ENCODE measurements at regions not wholly inside any gene's neighbourhood (a gene's known extent, or its start where the extent isn't known, plus 50 kb on each side); places are given as distances from the start of the nearest gene placed in this dataset.
"Not testable (repeated sequence)": the region's sequence is repeated elsewhere in the genome, so short reads cannot be mapped to it uniquely, and the experiment has no call there.

DNA sequence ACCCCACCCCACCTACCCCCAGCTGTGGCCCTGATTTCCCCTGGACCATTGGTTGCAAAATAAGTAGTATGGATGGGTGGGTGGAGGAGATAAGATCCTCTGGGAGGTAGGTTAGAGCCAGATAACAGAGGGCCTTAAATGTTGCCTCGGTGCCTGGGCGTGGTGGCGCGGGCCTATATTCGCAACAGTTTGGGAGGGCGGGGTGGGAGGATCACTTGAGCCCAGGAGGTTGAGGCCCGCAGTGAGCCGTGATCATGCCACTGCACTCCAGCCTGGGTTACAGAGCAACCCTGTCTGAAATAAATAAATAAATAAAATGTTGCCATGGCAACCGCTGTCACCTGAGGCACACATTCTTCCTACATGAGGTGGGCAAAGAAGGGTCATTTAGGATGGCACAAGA is 103.3 kb upstream of the GATA6 start:
- Histone ChIP-seq H4K20me1 (ENCODE audit: insufficient read depth, low read length, poor library complexity, severe bottlenecking) (no peaks in the 10 kb centered on the region), H3K4me1 (ENCODE audit: insufficient read depth, low read length, poor library complexity, severe bottlenecking) (no peaks in the 10 kb centered on the region), H3K27me3 (ENCODE audit: insufficient read depth, low read length, poor library complexity, severe bottlenecking) (no peaks in the 10 kb centered on the region), H2AFZ (ENCODE audit: low read length) (no peak overlapping the region), H3K9ac (ENCODE audit: low read depth, low read length, poor library complexity, severe bottlenecking) (no peak overlapping the region), H3K4me2 (ENCODE audit: low read depth, low read length, poor library complexity, severe bottlenecking) (no peak overlapping the region), H3K9me3 (ENCODE audit: insufficient read depth, low read depth, low read length) (no peaks in the 10 kb centered on the region), H3K36me3 (ENCODE audit: insufficient read depth, low read length) (no peaks in the 10 kb centered on the region), H3K4me3 (ENCODE audit: low read length, poor library complexity, severe bottlenecking) (no peak overlapping the region), H3F3A (ENCODE audit: low read depth) (no peaks in the 10 kb centered on the region), H3K79me2 (ENCODE audit: insufficient read depth, low read length) (no peaks in the 10 kb centered on the region), H3K9me2 (replicated peaks; ENCODE audit: low read depth, low read length) (no peaks in the 10 kb centered on the region)
- TF ChIP-seq EZH2phosphoT487 (IDR thresholded peaks at IDR 0.05; ENCODE audit: borderline replicate concordance) = no peak
- TF ChIP-seq, protein P1, sequence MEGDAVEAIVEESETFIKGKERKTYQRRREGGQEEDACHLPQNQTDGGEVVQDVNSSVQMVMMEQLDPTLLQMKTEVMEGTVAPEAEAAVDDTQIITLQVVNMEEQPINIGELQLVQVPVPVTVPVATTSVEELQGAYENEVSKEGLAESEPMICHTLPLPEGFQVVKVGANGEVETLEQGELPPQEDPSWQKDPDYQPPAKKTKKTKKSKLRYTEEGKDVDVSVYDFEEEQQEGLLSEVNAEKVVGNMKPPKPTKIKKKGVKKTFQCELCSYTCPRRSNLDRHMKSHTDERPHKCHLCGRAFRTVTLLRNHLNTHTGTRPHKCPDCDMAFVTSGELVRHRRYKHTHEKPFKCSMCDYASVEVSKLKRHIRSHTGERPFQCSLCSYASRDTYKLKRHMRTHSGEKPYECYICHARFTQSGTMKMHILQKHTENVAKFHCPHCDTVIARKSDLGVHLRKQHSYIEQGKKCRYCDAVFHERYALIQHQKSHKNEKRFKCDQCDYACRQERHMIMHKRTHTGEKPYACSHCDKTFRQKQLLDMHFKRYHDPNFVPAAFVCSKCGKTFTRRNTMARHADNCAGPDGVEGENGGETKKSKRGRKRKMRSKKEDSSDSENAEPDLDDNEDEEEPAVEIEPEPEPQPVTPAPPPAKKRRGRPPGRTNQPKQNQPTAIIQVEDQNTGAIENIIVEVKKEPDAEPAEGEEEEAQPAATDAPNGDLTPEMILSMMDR (conservative IDR thresholded peaks at IDR 0.05; ENCODE audit: low read length) = no peak

DNA sequence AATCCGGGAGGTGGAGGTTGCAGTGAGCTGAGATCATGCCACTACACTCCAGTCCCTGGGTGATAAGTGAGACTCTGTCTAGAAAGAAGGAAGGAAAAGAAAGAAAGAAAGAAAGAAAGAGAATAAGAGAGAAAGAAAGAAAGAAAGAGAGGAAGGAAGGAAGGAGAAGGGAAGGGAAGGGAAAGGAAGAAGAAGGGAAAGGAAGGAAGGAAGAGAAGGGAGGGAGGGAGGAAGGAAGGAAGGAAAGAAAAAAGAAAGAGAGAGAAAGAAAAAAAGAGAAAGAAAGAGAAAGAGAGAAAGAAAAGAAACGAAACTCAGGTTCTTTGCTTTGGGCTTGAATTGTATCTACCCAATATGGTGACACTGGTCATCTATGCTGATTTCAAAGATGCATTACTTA is 102.3 kb upstream of the GATA6 start:
- no peaks in the 10 kb centered on the region for H3K9me3 ChIP-seq (ENCODE audit: insufficient read depth, low read depth, low read length)
- H3K9me2 ChIP-seq (replicated peaks; ENCODE audit: low read depth, low read length) = no peaks in the 10 kb centered on the region
- H2AFZ ChIP-seq (ENCODE audit: low read length) = no peak overlapping the region
- H3K27me3 ChIP-seq (ENCODE audit: insufficient read depth, low read length, poor library complexity, severe bottlenecking) = no peaks in the 10 kb centered on the region
- no peak overlapping the region for H3K4me2 ChIP-seq (ENCODE audit: low read depth, low read length, poor library complexity, severe bottlenecking)
- H4K20me1 ChIP-seq (ENCODE audit: insufficient read depth, low read length, poor library complexity, severe bottlenecking) = no peaks in the 10 kb centered on the region
- no peak for TF ChIP-seq EZH2phosphoT487 (IDR thresholded peaks at IDR 0.05; ENCODE audit: borderline replicate concordance)
- TF ChIP-seq, protein P1 (conservative IDR thresholded peaks at IDR 0.05; ENCODE audit: low read length) = no peak
- no peaks in the 10 kb centered on the region for H3F3A ChIP-seq (ENCODE audit: low read depth)
- H3K4me3 ChIP-seq (ENCODE audit: low read length, poor library complexity, severe bottlenecking) = no peak overlapping the region
- no peaks in the 10 kb centered on the region for H3K79me2 ChIP-seq (ENCODE audit: insufficient read depth, low read length)
- H3K36me3 ChIP-seq (ENCODE audit: insufficient read depth, low read length) = no peaks in the 10 kb centered on the region
- no peaks in the 10 kb centered on the region for H3K4me1 ChIP-seq (ENCODE audit: insufficient read depth, low read length, poor library complexity, severe bottlenecking)
- no peak overlapping the region for H3K9ac ChIP-seq (ENCODE audit: low read depth, low read length, poor library complexity, severe bottlenecking)

DNA sequence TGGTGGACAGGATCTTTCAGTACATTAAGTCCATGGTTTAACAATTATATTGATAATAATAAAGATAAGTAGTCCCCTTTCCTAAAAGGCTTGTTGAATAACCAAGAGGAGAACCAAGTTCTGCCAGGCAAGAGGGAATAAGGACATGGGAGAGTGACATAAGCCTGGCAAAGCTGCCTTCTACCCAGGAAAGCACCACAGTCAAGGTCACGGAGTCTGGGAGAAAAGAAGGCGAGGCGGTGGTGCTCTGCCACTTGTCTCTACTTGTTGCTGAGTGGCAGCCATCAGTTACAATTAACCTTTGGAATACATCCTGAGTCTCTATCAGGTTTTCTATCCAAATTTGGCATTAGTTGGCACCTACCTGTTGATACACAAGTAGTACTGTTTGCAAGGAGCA is 101.7 kb upstream of the GATA6 start:
- H3K9me3 ChIP-seq (ENCODE audit: insufficient read depth, low read depth, low read length) = no peaks in the 10 kb centered on the region
- TF ChIP-seq EZH2phosphoT487 (IDR thresholded peaks at IDR 0.05; ENCODE audit: borderline replicate concordance) = no peak
- TF ChIP-seq, protein P1 (conservative IDR thresholded peaks at IDR 0.05; ENCODE audit: low read length) = no peak
- H3K9ac ChIP-seq (ENCODE audit: low read depth, low read length, poor library complexity, severe bottlenecking) = no peak overlapping the region
- H3K4me2 ChIP-seq (ENCODE audit: low read depth, low read length, poor library complexity, severe bottlenecking) = no peak overlapping the region
- H2AFZ ChIP-seq (ENCODE audit: low read length) = no peak overlapping the region
- no peaks in the 10 kb centered on the region for H3K27me3 ChIP-seq (ENCODE audit: insufficient read depth, low read length, poor library complexity, severe bottlenecking)
- no peaks in the 10 kb centered on the region for H3F3A ChIP-seq (ENCODE audit: low read depth)
- no peaks in the 10 kb centered on the region for H3K9me2 ChIP-seq (replicated peaks; ENCODE audit: low read depth, low read length)
- H3K4me3 ChIP-seq (ENCODE audit: low read length, poor library complexity, severe bottlenecking) = no peak overlapping the region
- no peaks in the 10 kb centered on the region for H3K4me1 ChIP-seq (ENCODE audit: insufficient read depth, low read length, poor library complexity, severe bottlenecking)
- no peaks in the 10 kb centered on the region for H3K79me2 ChIP-seq (ENCODE audit: insufficient read depth, low read length)
- H3K36me3 ChIP-seq (ENCODE audit: insufficient read depth, low read length) = no peaks in the 10 kb centered on the region
- H4K20me1 ChIP-seq (ENCODE audit: insufficient read depth, low read length, poor library complexity, severe bottlenecking) = no peaks in the 10 kb centered on the region

DNA sequence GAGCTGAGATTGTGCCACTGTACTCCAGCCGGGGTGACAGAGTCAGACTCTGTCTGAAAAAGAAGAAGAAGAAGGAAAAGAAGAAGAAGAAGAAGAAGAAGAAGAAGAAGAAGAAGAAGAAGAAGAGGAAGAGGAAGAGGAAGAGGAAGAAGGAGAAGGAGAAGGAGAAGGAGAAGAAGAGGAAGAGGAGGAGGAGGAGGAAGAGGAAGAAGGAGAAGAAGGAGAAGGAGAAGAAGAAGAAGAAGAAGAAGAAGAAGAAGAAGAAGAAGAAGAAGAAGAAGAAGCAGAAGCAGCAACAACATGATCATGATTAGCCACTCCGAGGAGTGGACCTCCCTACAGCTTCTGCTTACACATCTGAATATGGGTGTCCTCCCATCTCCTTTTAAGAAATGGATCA is 100.6 kb upstream of the GATA6 start:
- not testable (repeated sequence) for H3K9ac ChIP-seq (ENCODE audit: low read depth, low read length, poor library complexity, severe bottlenecking); H3K4me3 ChIP-seq (ENCODE audit: low read length, poor library complexity, severe bottlenecking); H4K20me1 ChIP-seq (ENCODE audit: insufficient read depth, low read length, poor library complexity, severe bottlenecking); H3K79me2 ChIP-seq (ENCODE audit: insufficient read depth, low read length); H2AFZ ChIP-seq (ENCODE audit: low read length); H3K9me3 ChIP-seq (ENCODE audit: insufficient read depth, low read depth, low read length); H3K4me2 ChIP-seq (ENCODE audit: low read depth, low read length, poor library complexity, severe bottlenecking); H3K36me3 ChIP-seq (ENCODE audit: insufficient read depth, low read length); H3K9me2 ChIP-seq (replicated peaks; ENCODE audit: low read depth, low read length); H3K27me3 ChIP-seq (ENCODE audit: insufficient read depth, low read length, poor library complexity, severe bottlenecking); H3F3A ChIP-seq (ENCODE audit: low read depth); H3K4me1 ChIP-seq (ENCODE audit: insufficient read depth, low read length, poor library complexity, severe bottlenecking)
